H1 (cell line): ENCODE measurements at regions not wholly inside any gene's neighbourhood (a gene's known extent, or its start where the extent isn't known, plus 50 kb on each side); places are given as distances from the start of the nearest gene placed in this dataset.

Source experiments
- CTCF ChIA-PET: fragments of 300-600 bp; sonication (Branson Sonifier 250); formaldehyde crosslinking; loops from one replicate; lab custom pipeline; 2021; ENCODE audit not compliant: partially characterized antibody; lab: Charles Lee
- POLR2A ChIA-PET: fragments of 300-600 bp; sonication (Branson Sonifier 250); formaldehyde crosslinking; loops from one replicate; lab custom pipeline; 2021; ENCODE audit warnings: inconsistent platforms; ENCODE audit not compliant: partially characterized antibody; lab: Charles Lee
- DNase-seq, 2 experiments: peaks; one replicate each; pipeline versions ENCODE4 v3.0.0 to v3.0.0-alpha.2; 2010 to 2022; ENCODE audit warnings: low spot score in 2 of 2, low read depth in 1 of 2, mixed read lengths in 1 of 2
- FAIRE-seq: peaks from 2 replicates; lab custom pipeline; 2011; peaks lifted over from hg19 to GRCh38; lab: Jason Lieb, UNC
- H2AFZ ChIP-seq: 2 replicates; pipeline ENCODE4 v1.8.1; 2012; ENCODE audit warnings: low read length, inconsistent platforms
- H2AK5ac ChIP-seq: 2 replicates; pipeline ENCODE4 v1.6.1; 2013; ENCODE audit warnings: low read depth, low read length
- H2BK120ac ChIP-seq: replicated peaks from 2 replicates; pipeline ENCODE3; 2013; ENCODE audit warnings: low read depth, low read length, inconsistent platforms
- H2BK12ac ChIP-seq: 2 replicates; pipeline ENCODE4 v1.6.1; 2013; ENCODE audit warnings: low read depth, low read length
- H2BK15ac ChIP-seq: 2 replicates; pipeline ENCODE4 v1.6.1; 2013; ENCODE audit warnings: low read length
- H2BK20ac ChIP-seq: 2 replicates; pipeline ENCODE4 v1.6.1; 2013; ENCODE audit warnings: low read length
- H2BK5ac ChIP-seq: 2 replicates; pipeline ENCODE4 v1.6.1; 2013; ENCODE audit warnings: low read depth, low read length
- H3K14ac ChIP-seq: 2 replicates; pipeline ENCODE4 v1.6.1; 2013; ENCODE audit warnings: inconsistent platforms; ENCODE audit not compliant: insufficient read length
- H3K18ac ChIP-seq: 2 replicates; pipeline ENCODE4 v1.6.1; 2013; ENCODE audit warnings: low read length; ENCODE audit errors: extremely low read depth
- H3K23ac ChIP-seq: 2 replicates; pipeline ENCODE4 v1.6.1; 2013; ENCODE audit warnings: inconsistent platforms; ENCODE audit not compliant: insufficient read length
- H3K23me2 ChIP-seq: 2 replicates; pipeline ENCODE4 v1.6.1; 2013; ENCODE audit warnings: low read depth, low read length
- H3K27ac ChIP-seq: 2 replicates; pipeline ENCODE4 v1.6.1; 2011; ENCODE audit warnings: low read depth, low read length, inconsistent platforms
- H3K27me3 ChIP-seq, 4 experiments: replicated peaks in 1 of 4; 1 replicate in 1 of 4; 2 replicates in 3 of 4; pipeline versions ENCODE4 v1.6.1 to v1.8.1; 2011 to 2013; ENCODE audit warnings: low read length in 3 of 4, mild to moderate bottlenecking in 3 of 4, inconsistent platforms in 2 of 4, mixed read lengths in 2 of 4, moderate library complexity in 1 of 4; ENCODE audit not compliant: control insufficient read depth in 3 of 4, insufficient read depth in 3 of 4; ENCODE audit errors: extremely low read depth in 1 of 4
- H3K36me3 ChIP-seq, 4 experiments: 2 replicates each; pipeline versions ENCODE4 v1.6.1 to v1.8.1; 2011 to 2013; ENCODE audit warnings: mild to moderate bottlenecking in 4 of 4, low read length in 3 of 4, moderate library complexity in 2 of 4, control low read depth in 1 of 4, inconsistent platforms in 1 of 4; ENCODE audit not compliant: insufficient read depth in 4 of 4, control insufficient read depth in 2 of 4
- H3K4ac ChIP-seq: replicated peaks from 2 replicates; pipeline ENCODE3; 2013; ENCODE audit warnings: low read length, low read depth, mixed read lengths, inconsistent platforms; ENCODE audit not compliant: insufficient read length
- H3K4me1 ChIP-seq, 4 experiments: replicated peaks in 1 of 4; 1 replicate in 1 of 4; 2 replicates in 3 of 4; pipeline versions ENCODE4 v1.6.1 to v1.8.1; 2011 to 2013; ENCODE audit warnings: low read length in 3 of 4, inconsistent platforms in 2 of 4, mixed read lengths in 1 of 4; ENCODE audit not compliant: insufficient read depth in 4 of 4, control insufficient read depth in 3 of 4
- H3K4me2 ChIP-seq, 2 experiments: 2 replicates each; pipeline versions ENCODE4 v1.6.1 to v1.8.1; 2011 to 2013; ENCODE audit warnings: low read depth in 2 of 2, low read length in 2 of 2, control low read depth in 1 of 2, inconsistent platforms in 1 of 2, mild to moderate bottlenecking in 1 of 2; ENCODE audit not compliant: insufficient read depth in 1 of 2
- H3K4me3 ChIP-seq, 4 experiments: fragments of 200-600, 300-600 bp in 1 of 4; sonication (generic), shearing (Covaris generic), sonication (Bioruptor Twin) in 1 of 4; 2 replicates each; pipeline versions ENCODE4 v1.5.1 to v1.8.1; 2011 to 2016; ENCODE audit warnings: low read length in 4 of 4, low read depth in 3 of 4, control low read depth in 2 of 4, inconsistent platforms in 2 of 4, mild to moderate bottlenecking in 2 of 4, mixed read lengths in 1 of 4, moderate library complexity in 1 of 4; ENCODE audit not compliant: insufficient read depth in 2 of 4; ENCODE audit errors: extremely low read depth in 1 of 4
- H3K56ac ChIP-seq: replicated peaks from 2 replicates; pipeline ENCODE3; 2013; ENCODE audit warnings: low read depth, mild to moderate bottlenecking, mixed read lengths, low read length, inconsistent platforms; ENCODE audit not compliant: insufficient read length
- H3K79me1 ChIP-seq: 2 replicates; pipeline ENCODE4 v1.6.1; 2013; ENCODE audit warnings: low read depth, low read length, control low read depth
- H3K79me2 ChIP-seq, 2 experiments: 2 replicates each; pipeline versions ENCODE4 v1.6.1 to v1.8.1; 2012 to 2013; ENCODE audit warnings: low read length in 2 of 2, mild to moderate bottlenecking in 2 of 2, inconsistent platforms in 1 of 2; ENCODE audit not compliant: insufficient read depth in 2 of 2, control insufficient read depth in 1 of 2
- H3K9ac ChIP-seq, 4 experiments: replicated peaks in 1 of 4; 1 replicate in 1 of 4; 2 replicates in 3 of 4; pipeline versions ENCODE4 v1.6.1 to v1.8.1; 2011 to 2013; ENCODE audit warnings: low read depth in 3 of 4, low read length in 3 of 4, control low read depth in 2 of 4, mild to moderate bottlenecking in 2 of 4, moderate library complexity in 2 of 4, inconsistent platforms in 1 of 4; ENCODE audit errors: extremely low read depth in 1 of 4
- H3K9me3 ChIP-seq, 2 experiments: 2 replicates each; pipeline versions ENCODE4 v1.6.1 to v1.8.1; 2012 to 2013; ENCODE audit warnings: mild to moderate bottlenecking in 2 of 2, moderate library complexity in 2 of 2, control low read depth in 1 of 2, inconsistent platforms in 1 of 2, low read depth in 1 of 2, low read length in 1 of 2, mixed read lengths in 1 of 2; ENCODE audit not compliant: insufficient read depth in 2 of 2
- H4K20me1 ChIP-seq, 2 experiments: replicated peaks in 1 of 2; 2 replicates each; pipeline versions ENCODE3 to v1.8.1; 2011 to 2013; ENCODE audit warnings: inconsistent platforms in 2 of 2, low read length in 2 of 2, mild to moderate bottlenecking in 1 of 2; ENCODE audit not compliant: insufficient read depth in 2 of 2, control insufficient read depth in 1 of 2
- H4K5ac ChIP-seq: 2 replicates; pipeline ENCODE4 v1.6.1; 2013; ENCODE audit warnings: low read length, low read depth, mixed read lengths, inconsistent platforms; ENCODE audit not compliant: insufficient read length
- H4K8ac ChIP-seq: 2 replicates; pipeline ENCODE4 v1.8.0; 2013; ENCODE audit warnings: mild to moderate bottlenecking, moderate library complexity, low read length, inconsistent platforms; ENCODE audit not compliant: insufficient read depth; ENCODE audit errors: extremely low read depth
- H4K91ac ChIP-seq: replicated peaks from 2 replicates; pipeline ENCODE3; 2013; ENCODE audit warnings: low read length, mixed read lengths, inconsistent platforms; ENCODE audit not compliant: insufficient read length
- CHD2 ChIP-seq: IDR thresholded peaks from 2 replicates; pipeline ENCODE4 v1.6.1; 2012; ENCODE audit warnings: low read length, improper control_type of control experiment
- FOSL1 ChIP-seq: IDR thresholded peaks from 2 replicates; pipeline ENCODE4 v1.6.1; 2011; ENCODE audit warnings: mild to moderate bottlenecking, low read depth, low read length, moderate library complexity; ENCODE audit not compliant: insufficient read depth
- RAD21 ChIP-seq, 2 experiments: IDR thresholded peaks in 1 of 2; conservative IDR thresholded peaks in 1 of 2; 2 replicates each; pipeline ENCODE4 v1.6.1; 2011; ENCODE audit warnings: low read depth in 2 of 2, low read length in 2 of 2, improper control_type of control experiment in 1 of 2, inconsistent platforms in 1 of 2, mild to moderate bottlenecking in 1 of 2, moderate library complexity in 1 of 2
- WGBS, 2 experiments: shearing (Covaris generic) in 1 of 2; methylation state at CpG; one replicate each; pipeline versions ENCODE4 v1.1.6 to v1.1.7; 2013 to 2015; ENCODE audit warnings: low lambda C conversion rate in 2 of 2, mixed read lengths in 2 of 2, inconsistent platforms in 1 of 2, low coverage in 1 of 2, missing lambda C conversion rate in 1 of 2; ENCODE audit not compliant: insufficient replicate concordance in 2 of 2, insufficient coverage in 1 of 2, insufficient read length in 1 of 2; ENCODE audit errors: extremely low coverage in 1 of 2, missing lambda C conversion rate in 1 of 2; 5-methylcytosine and 5-hydroxymethylcytosine counted together
- TF ChIP-seq, protein P1 (sequence below): IDR thresholded peaks from 2 replicates; pipeline ENCODE4 v1.6.1; 2012; ENCODE audit warnings: inconsistent platforms
- TF ChIP-seq, protein P2 (sequence below): IDR thresholded peaks from 2 replicates; pipeline ENCODE4 v1.6.1; 2011; ENCODE audit warnings: low read length, improper control_type of control experiment

DNA sequence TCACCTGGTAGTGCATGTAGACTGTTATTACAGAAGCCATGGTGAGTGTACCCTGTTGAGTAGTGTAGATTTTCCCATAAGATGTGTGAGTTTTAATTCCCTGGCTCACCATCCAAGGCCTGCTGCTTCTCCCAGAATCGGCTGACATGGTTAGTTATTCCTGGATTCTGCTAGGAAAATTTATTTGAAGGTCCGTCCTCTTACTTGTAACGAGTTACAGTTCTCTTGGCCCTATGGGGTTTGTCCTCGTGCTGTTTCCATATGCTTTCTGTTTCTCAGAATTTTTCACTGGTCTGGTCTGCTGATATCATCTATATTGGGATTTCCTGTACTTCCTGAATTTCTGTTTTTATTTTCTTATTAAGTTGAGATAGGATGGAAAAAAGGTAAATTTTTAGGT lies 423.3 kb upstream of the RGS6 start:
- no peak overlapping the region for H2AFZ ChIP-seq
- no peak overlapping the region for H3K23ac ChIP-seq
- H3K27me3 ChIP-seq: no peaks in the 10 kb centered on the region; a peak in 1 of 7 replicates
- peaks cover 0 to 3% (median 0%) of the 10 kb centered on the region in 4 experiments; a peak in 4 of 7 replicates for H3K4me1 ChIP-seq
- no peak overlapping the region for H3K4me2 ChIP-seq
- H3K79me2 ChIP-seq: peaks cover 0 to 38% of the 10 kb centered on the region in 2 experiments; a peak in 2 of 4 replicates
- peaks cover 5% of the 10 kb centered on the region; the same call in 1 of the 2 replicates for H3K79me1 ChIP-seq
- H3K4ac ChIP-seq: no peak overlapping the region
- no peak overlapping the region for H2BK5ac ChIP-seq
- H3K4me3 ChIP-seq: no peak overlapping the region
- peaks cover 0 to 3% (median 0%) of the 10 kb centered on the region in 4 experiments; a peak in 2 of 8 replicates for H3K36me3 ChIP-seq
- no peaks in the 10 kb centered on the region for H3K23me2 ChIP-seq
- H3K56ac ChIP-seq: no peak overlapping the region
- 91% methylated on average over 4 of the region's 4 CpGs; no CpG with 5 or more reads in 1 of the 2 experiments for WGBS, 2 experiments
- no peak overlapping the region for H2AK5ac ChIP-seq
- no peak overlapping the region for H3K27ac ChIP-seq
- CTCF ChIA-PET: no interaction called here
- no peak overlapping the region for H4K8ac ChIP-seq
- H4K5ac ChIP-seq: no peak overlapping the region
- H2BK120ac ChIP-seq: no peak overlapping the region
- no peak overlapping the region for H2BK12ac ChIP-seq
- no peak overlapping the region for H4K91ac ChIP-seq
- no peaks in the 10 kb centered on the region for H3K9me3 ChIP-seq
- H2BK20ac ChIP-seq: no peak overlapping the region
- H3K14ac ChIP-seq: no peak overlapping the region
- no peak overlapping the region for H3K9ac ChIP-seq
- no peak overlapping the region for H2BK15ac ChIP-seq
- H4K20me1 ChIP-seq: no peaks in the 10 kb centered on the region
- H3K18ac ChIP-seq: no peak overlapping the region
- FAIRE-seq (no peak), DNase-seq (no peak)
- POLR2A ChIA-PET: no interaction called here
- TF ChIP-seq, protein P1, sequence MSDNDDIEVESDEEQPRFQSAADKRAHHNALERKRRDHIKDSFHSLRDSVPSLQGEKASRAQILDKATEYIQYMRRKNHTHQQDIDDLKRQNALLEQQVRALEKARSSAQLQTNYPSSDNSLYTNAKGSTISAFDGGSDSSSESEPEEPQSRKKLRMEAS: no peak
- TF ChIP-seq, protein P2, sequence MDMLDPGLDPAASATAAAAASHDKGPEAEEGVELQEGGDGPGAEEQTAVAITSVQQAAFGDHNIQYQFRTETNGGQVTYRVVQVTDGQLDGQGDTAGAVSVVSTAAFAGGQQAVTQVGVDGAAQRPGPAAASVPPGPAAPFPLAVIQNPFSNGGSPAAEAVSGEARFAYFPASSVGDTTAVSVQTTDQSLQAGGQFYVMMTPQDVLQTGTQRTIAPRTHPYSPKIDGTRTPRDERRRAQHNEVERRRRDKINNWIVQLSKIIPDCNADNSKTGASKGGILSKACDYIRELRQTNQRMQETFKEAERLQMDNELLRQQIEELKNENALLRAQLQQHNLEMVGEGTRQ: no peak
- TF ChIP-seq FOSL1: no peak
- no peak for TF ChIP-seq RAD21 (IDR thresholded peaks at IDR 0.05 in 1 of 2, conservative IDR thresholded peaks at IDR 0.05 in 1 of 2; ENCODE audit: low read depth in 2 of 2, low read length in 2 of 2)
- no peak for TF ChIP-seq CHD2
